ENCODE measurements at regions not wholly inside any gene's neighbourhood (a gene's known extent, or its start where the extent isn't known, plus 50 kb on each side); places are given as distances from the start of the nearest gene placed in this dataset.

- Histone ChIP-seq H3K9me3 (no peaks in the 10 kb centered on the region), H3K27me3 (no peaks in the 10 kb centered on the region), H3K27ac (no peak overlapping the region), H3K4me3 (no peak overlapping the region), H3K4me1 (ENCODE audit: insufficient read depth) (no peaks in the 10 kb centered on the region), H3K36me3 (no peaks in the 10 kb centered on the region)
- TF ChIP-seq POLR2A (IDR thresholded peaks at IDR 0.05) = no peak
- TF ChIP-seq EP300 (IDR thresholded peaks at IDR 0.05) = no peak
- TF ChIP-seq CTCF (IDR thresholded peaks at IDR 0.05) = no peak
- no peak for DNase-seq
- WGBS, 3 donors = 92 to 98% (median 94%) methylated on average over 3 of the region's 3 CpGs
- intact Hi-C loops (cut with DNase I) = no loop called here
Measured at GRCh38 chr9:17031546-17031945, 103.3 kb upstream of the CNTLN start.

GRCh38 chr9:17025281-17025680 is 109.6 kb upstream of the CNTLN start:
- H3K4me1 ChIP-seq (ENCODE audit: insufficient read depth) = no peaks in the 10 kb centered on the region
- H3K27ac ChIP-seq = no peak overlapping the region
- intact Hi-C loops (cut with DNase I) = no loop called here
- no peaks in the 10 kb centered on the region for H3K9me3 ChIP-seq
- TF ChIP-seq CTCF (IDR thresholded peaks at IDR 0.05) (no peak), EP300 (IDR thresholded peaks at IDR 0.05) (no peak), POLR2A (IDR thresholded peaks at IDR 0.05) (no peak)
- H3K4me3 ChIP-seq = no peak overlapping the region
- H3K27me3 ChIP-seq = no peaks in the 10 kb centered on the region
- DNase-seq = no peak
- no peaks in the 10 kb centered on the region for H3K36me3 ChIP-seq

DNA sequence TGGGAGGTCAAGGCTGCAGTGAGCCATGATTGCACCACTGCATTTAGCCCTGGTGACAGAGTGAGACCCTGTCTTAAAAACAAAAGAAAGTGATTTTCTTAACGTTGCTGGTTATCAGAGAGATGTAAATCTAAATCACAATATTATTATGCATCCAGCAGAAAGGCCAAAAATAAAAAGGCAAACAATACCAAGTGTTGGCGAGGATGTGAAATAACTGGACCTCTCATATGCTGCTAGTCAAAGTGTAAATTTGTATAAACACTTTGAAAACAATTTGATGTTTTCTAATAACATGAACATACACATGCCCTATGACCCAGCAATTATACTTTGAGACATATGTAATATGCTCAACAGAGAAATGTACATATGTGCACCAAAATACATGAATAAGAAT is 110.7 kb upstream of the CNTLN start:
- TF ChIP-seq POLR2A (IDR thresholded peaks at IDR 0.05) (no peak), EP300 (IDR thresholded peaks at IDR 0.05) (no peak), CTCF (IDR thresholded peaks at IDR 0.05) (no peak)
- no peaks in the 10 kb centered on the region for H3K27me3 ChIP-seq
- H3K9me3 ChIP-seq = no peaks in the 10 kb centered on the region
- WGBS, 3 donors = 66 to 87% (median 71%) methylated on average over 2 of the region's 2 CpGs
- no peak for DNase-seq
- H3K4me1 ChIP-seq (ENCODE audit: insufficient read depth) = no peaks in the 10 kb centered on the region
- H3K4me3 ChIP-seq = no peak overlapping the region
- intact Hi-C loops (cut with DNase I) = no loop called here
- no peaks in the 10 kb centered on the region for H3K36me3 ChIP-seq
- no peak overlapping the region for H3K27ac ChIP-seq

- intact Hi-C loops (cut with DNase I) = no loop called here
- Histone ChIP-seq H3K27ac (no peak overlapping the region), H3K27me3 (no peaks in the 10 kb centered on the region), H3K36me3 (no peaks in the 10 kb centered on the region), H3K4me1 (ENCODE audit: insufficient read depth) (peaks cover 5% of the 10 kb centered on the region), H3K4me3 (no peak overlapping the region), H3K9me3 (no peaks in the 10 kb centered on the region)
- WGBS, 3 donors = 72 to 74% (median 73%) methylated on average over 1 of the region's 1 CpG
- TF ChIP-seq EP300 (IDR thresholded peaks at IDR 0.05) = no peak
- TF ChIP-seq CTCF (IDR thresholded peaks at IDR 0.05) = no peak
- TF ChIP-seq POLR2A (IDR thresholded peaks at IDR 0.05) = no peak
- DNase-seq = no peak
Measured at GRCh38 chr9:17021387-17021970, 113.4 kb upstream of the CNTLN start.
